ENCODE measurements at regions not wholly inside any gene's neighbourhood (a gene's known extent, or its start where the extent isn't known, plus 50 kb on each side); places are given as distances from the start of the nearest gene placed in this dataset.

DNA sequence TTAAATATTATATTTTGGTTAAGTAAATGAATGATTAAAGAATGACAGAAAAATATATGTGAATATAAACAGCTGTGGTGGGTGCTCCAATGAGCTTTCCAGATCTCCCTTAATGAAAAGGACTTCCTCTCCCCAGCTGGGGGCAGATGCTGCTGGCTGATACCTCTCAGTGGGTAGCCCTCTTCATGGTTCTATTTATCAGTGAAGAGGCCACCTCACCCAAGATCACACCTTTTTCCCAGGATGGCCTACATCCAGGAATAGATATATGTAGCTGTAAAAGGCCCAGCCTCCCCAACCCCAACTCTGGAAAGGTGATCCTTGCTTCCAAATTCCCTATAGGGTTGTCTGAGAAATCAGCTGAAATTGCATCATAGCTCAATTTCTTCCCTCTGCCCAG is 135.2 kb upstream of the ACVR2A start:
- no peak for DNase-seq

DNA sequence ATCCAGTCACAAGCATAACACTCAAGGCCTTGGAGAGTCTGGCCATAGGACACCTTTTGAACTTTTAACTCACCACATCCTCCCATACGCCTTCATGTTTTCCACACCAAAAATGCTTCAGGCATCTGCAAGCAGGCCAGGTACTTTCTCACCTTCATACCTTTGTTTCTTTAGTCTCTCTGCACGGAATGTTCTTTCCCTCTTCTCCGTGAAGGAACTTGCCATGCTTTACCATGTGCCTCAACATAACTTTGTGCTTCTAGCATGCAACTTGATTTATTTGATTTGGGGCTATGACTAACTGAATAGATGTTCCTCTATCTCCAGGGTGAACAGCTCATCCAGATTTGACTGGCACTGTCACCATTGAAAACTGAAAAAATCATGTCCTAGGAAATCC is 141.7 kb upstream of the ACVR2A start:
- no peak for DNase-seq

DNA sequence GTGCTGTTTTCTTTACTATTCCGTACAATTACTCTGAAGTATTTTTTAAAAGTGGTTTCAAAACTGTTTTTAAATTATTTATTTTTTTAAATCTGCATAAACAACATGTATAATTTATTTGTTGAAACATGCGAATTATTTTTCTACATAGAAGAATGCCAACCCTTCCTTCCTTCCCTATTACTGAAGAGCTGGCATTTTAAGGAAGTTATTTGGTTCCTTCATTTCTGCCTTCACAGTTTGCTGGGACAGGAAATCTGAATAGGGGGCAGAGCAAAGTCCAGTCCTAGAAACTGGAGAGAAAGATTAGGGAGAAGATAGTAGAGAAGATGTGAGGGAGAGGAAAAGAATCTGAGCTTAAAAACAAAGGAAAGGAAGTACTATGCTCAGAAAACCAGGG is 146.7 kb upstream of the ACVR2A start:
- no peak for DNase-seq

DNA sequence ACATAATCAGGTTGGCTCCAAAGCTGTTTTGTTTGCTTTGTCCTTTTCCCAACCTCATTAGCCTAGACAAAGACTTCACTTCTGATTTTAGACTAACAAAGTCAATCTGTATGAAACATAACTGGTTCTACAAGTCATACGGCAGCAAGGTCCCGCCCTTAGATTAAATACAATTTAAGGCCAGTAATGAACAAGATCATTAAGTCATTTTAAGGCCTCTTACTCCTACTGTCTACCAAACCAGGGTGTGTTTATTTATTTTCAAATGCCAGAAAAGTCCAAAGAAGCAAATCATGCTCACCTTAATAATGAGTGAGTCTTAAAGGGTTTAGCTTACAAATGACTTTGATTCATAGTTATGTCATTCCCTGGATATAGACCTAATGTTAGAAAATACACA is 148.4 kb upstream of the ACVR2A start:
- no peak for DNase-seq

DNA sequence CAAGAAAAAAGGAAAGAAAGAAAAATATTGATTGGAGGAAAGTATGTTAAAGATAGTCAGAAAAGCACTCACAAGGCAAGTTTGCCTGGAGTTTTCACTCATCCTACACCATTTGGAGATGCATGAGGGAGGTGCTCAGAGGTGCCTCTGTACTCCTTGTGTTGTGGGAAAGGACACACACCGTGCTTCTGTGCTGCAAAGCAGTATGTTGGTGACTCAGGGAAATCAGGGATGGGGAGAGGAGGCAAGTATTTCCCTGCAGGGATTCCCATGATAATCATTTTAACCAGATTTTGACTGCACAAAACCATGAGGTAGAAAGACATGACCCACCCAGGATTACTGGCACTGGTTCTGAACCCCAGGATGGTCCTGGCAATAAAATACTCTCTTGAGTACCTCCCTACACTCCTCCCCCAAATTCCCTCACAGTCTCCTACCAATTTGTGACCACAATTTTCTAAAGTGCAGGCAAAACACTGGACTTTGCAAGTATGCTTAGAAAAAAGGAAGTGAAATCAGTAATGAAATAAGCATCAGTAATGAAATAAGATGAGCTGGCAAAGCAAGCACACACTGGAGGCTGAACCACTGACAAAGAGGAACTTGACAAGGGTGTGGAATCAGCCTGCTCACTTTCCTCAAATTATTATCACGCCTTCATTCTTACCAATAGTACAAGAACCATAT is 155.5 kb upstream of the ACVR2A start:
- no peak for DNase-seq

DNA sequence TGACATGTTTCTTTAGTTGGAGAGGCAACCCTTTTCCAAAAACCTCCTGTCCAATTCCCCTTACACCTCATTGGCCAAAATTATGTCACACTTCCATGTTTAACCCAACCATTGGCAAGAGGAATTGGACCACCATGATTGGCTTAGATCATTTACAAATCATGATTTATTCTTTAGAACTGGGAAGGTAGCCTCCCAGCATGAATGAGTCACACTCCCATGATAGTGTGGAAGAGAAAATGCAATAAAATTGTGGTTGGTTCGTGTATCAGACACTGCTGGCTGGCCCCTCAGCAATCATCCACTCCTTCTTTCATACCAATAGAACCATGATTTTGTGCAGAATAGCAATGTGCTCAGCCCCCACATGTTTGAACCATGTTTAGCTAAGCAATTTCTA is 156.6 kb upstream of the ACVR2A start:
- DNase-seq, result no peak

DNA sequence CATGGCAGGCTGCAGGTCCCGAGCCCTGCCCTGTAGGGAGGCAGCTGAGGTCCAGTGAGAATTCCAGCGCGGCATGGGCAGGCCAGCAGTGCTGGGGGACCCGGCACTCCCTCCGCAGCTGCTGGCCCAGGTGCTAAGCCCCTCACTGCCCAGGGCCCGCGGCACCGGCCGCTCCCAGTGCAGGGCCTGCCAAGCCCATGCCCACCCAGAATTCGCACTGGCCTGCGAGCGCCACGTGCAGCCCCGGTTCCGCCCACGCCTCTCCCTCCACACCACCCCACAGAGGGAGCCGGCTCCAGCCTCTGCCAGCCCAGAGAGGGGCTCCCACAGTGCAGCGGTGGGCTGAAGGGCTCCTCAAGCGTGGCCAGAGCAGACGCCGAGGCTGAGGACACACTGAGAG is 158.5 kb upstream of the ACVR2A start:
- DNase-seq, result no peak

DNA sequence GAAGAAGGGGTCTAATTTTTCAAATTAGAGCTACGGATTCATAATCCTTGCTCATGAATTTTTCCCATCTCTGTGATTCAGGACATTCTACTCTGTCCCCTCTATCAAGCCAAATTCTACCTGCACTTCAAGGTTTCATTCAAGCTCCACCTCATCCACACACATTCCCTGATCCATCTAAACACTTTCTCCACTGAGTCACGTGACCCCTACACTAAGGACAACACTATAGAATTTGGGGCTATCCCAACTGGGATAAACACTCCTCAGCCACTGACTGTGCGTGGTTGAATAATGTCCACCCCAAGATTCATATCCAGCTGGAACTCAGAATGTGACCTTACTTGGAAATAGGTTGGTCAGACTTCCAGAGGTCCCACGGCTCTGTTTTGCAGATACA is 159.9 kb upstream of the ACVR2A start:
- DNase-seq, result no peak

DNA sequence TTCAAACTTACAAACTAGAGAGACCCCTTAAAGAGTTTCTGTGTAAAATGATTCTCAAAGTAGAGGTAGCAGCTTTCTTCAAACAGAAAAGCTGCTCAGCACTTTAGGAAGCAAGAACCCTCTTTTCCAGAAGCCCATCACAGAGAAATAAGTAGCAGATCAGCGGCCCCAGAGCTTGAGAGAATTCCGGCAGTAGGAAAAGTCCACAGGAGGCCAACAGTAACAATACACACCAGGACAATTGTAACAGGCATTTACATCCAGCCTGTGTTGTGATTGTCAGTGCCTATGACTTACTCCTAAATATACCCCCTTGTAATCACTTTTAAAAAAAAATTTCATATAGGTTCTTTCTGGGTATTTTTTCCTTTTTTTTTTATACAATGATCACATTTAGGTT is 161.4 kb upstream of the ACVR2A start:
- DNase-seq, result no peak

DNA sequence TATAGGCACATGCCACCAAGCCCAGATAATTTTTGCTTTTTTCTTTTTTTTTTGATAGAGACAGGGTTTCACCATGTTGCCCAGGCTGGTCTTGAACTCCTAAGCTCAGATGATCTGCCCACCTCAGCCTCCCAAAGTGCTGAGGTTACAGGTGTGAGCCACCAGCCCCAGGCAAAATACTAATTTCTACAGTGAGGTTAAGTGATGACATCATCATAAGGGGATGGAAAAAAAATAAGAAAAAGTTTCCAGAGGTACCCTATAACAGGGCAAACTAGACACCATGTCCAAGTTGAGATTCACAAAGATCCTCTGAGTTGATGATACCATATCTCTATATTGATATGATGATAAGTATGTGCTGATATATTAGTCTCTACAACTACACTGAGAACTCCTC is 163.7 kb upstream of the ACVR2A start:
- DNase-seq, result no peak

DNA sequence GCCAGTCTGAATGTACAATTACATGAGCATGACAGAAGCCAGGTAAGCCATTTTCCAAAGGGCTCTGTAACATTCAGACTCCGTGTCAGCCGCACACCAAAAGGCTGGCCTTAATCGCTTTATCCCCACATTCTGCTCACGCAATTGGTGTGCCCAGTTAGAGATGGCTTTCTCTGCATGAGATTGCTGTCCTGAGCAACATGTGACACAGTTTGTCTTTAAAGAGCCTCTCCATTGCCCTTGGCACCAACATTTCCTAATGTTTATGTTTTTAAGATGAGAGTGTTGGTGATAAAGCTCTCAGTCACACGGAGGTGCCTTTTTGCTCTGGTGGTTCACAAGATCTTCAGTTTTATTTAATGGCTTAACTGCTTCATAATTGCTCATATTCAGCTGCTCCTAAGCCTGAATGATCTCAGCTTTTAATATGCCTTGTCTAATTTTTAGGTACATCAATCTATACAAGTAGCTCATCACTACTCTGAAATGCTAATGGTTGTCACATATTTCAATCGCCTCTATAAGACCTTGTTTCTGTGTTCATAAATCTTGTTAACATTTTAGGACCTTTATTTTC is 164.8 kb upstream of the ACVR2A start:
- DNase-seq, result no peak

DNA sequence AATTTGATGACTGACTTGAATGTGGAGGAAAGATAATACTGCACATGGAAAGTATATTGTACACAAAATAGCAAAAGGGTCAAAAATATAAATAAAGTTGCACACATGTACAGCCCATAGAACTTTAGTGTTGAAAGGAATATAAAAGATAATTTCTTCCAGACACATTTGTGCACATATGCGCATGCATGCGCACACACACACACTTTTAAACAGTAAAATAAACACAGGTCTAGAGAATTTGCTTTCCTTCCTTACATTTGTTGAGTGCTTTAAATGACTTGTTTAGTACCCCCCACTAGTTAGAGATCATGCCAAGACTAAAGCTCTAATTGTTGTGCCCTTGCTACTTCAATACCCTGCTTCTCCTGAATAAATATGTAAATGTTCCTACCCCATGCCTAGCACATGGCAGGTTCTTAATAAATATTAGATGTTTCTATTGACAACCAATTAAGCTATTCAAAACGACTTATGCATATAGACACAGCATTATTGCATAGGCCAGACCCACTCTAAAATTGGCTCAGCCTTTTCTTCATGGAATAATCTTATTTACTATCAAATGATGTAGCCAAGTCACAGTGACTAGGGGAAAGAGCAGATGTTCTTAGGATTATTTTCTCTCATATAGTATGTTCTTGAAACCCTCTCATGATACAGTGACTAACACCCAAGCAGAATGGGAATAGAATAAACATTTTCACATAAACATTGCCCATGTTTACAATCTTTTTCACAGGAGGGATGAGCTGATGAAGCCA is 165.5 kb upstream of the ACVR2A start:
- DNase-seq, result no peak

DNA sequence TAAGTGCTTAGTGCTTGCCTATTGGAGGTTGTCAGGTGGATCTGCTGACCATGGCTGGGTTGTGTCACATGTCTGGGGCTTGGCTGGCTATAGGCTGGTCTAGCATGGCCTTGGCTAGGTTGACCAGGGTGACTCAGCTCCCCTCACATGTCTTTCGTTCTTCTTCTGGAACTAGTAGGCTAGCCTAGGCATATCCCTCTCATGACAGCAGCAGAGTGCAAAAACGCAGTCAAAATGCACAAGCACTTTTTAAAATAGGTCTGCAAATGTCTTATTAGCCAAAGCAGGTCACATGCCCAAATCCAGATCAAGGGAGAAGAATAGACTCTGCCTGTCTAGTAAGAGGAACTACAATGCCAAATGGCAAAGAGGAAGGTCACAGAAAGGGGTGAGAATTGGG is 179.7 kb upstream of the ACVR2A start:
- no peak for DNase-seq

DNA sequence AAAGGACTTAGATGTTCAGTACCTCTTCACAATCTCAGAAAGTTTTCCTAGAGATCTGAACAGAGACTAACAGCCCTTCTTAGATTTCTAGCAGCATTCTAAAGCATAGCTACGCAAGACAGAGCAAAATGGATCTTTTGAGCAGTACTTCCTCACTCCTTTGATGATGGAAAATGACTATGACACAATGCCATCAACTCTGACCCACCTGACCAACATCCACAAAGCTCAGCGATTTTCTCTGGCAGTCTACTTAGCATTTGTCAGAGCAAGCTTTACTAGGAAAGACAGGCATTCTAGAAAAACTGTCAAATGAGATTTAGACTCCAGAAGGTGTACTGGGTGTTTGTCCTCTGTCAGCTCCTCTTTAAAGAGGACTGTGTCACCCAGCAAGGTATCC is 180.9 kb upstream of the ACVR2A start:
- no peak for DNase-seq

DNA sequence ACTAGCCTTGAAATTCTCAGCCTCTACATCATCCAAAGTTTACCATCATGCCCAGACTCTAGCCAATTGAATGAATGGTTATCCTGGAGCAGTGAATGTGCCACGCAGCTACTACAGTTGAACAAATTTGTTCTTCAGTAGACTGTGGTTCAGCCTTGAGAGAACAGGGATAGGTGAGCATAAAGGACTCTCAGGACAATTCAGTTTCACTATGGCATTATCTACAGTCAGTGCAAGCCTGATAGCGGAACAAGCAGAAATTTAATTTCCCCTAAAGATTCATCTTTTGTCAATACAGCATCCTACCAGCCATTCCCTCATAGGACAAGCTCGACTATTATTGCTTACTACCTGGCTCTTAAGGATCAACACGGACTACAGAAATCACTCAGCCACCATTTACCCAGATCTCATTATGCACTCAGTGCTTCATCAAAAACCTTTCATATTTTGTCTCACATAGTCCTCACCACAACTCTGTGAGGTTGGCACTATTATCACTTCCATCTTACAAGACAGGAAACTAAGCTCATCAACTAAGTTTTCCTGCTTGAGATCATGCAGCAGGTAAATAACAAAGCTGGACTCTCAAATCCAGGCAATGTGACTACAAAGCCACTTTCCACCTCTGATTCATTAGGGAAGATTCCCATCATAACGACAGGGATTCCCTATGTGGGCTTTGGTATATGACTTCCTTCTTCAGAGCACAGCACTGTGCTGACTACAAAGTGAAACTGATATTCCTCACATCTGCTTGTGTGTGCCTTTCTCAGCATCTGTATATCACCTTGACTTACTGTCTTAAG is 181.5 kb upstream of the ACVR2A start:
- no peak for DNase-seq

DNA sequence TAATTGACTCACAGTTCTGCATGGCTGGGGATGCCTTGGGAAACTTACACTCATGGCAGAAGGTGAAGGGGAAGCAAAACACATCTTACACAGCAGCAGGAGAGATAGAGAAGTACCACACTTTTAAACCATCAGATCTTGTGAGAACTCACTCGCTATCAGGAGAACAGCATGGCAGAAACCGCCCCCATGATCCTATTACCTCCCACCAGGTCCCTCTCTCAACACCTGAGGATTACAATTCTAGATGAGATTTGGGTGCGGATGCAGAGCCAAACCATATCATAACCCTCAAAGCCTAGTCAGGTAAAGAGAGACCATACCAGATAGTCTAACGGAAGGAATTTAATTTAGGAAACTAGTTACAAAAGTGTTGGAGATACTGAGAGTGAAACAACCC is 182.6 kb upstream of the ACVR2A start:
- DNase-seq, result no peak

DNA sequence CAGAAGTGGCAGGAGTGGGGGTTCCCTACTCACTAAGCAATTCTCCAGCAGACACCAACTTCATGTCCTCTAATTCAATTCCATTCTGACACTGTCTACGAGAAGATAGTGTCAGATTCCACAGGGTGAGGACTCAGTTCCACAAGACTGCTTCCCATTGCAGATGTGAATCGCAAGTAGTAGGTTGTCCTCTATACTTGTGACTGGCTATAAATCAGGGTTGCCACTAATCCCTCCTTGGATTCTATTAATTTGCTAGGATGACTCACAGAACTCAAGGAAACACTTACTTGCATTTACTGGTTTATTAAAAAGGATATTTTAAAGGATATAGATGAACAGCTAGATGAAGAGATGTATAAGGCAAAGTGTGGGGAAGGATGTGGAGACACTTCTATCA is 184.1 kb upstream of the ACVR2A start:
- DNase-seq, result no peak

DNA sequence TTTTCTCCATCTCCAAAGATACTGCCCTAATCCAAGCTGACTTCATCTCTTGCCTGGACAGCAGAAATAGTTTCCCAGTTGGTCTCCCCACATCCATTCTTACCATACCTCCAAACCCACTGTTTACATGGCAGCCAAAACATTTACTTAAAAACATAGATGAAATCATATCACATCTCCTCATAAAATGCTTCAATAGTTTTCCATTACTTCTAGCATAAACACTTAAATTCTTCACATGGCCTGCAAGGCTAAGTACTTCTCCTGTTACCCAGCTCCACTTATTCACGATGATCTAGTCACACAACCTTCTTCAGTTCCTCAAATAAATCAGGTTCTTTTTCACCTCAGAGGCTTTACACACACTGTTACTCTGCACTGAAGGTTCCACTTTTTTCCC is 185.8 kb upstream of the ACVR2A start:
- DNase-seq, result no peak

DNA sequence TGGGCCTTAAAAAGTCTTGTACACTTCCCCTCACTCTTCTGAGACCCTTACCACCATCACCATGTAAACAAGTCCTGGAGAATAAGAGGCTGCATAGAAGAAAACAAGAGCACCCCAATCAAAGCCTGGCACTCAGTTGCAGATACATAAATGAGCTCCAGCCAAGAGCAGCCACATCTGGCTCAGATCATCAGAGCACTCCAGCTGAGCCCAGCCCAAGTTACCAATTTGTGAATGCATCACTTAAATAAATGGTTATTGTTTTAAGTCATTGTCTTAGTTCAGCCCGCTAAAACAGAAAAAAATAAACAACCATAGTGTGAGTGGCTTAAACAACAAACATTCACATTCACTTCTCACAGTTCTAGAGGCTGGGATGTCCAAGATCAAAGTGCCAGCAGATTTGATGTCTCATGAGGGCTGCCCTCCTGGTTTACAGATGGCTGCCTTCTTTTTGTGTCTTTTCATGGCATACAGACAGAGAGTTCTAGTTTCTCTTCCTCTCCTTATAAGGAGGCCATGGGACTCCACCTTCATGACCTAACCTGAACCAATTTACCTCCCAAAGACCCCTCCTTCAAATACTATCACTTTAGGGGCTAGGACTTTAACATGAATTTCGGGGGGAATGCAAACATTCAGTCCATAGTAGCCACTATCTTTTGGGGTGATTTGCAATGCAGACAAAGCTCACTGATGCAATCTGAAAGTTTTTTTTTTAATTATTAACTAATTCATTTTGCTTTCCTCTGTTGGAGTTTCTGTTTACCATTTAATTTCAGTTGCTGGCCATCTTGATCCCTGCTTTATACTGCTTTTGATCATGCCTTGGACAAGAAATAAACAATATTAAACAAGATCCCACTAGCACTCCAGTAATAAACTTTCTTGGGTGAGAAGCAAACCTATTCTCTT is 187.5 kb upstream of the ACVR2A start:
- no peak for DNase-seq

DNA sequence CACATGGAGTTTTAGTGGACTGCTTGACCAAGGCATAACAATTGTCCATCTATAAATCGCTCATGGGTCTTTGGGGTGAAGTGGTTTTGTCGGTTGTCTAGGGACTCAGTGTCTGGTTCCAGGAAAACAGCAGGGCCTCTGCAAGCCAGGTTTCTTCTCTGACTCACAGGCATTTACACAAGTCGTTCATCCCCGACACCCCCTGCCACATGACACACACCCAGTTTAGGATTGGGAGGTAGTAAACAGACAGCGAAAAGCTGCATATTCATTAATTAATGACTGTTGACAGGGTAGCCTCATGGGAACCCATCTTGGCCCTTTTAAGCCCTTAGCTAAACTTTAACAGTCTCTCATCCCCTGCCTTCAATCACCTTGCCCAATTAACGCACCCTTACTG is 194.8 kb upstream of the ACVR2A start:
- peak; percentile 58 for DNase-seq

DNA sequence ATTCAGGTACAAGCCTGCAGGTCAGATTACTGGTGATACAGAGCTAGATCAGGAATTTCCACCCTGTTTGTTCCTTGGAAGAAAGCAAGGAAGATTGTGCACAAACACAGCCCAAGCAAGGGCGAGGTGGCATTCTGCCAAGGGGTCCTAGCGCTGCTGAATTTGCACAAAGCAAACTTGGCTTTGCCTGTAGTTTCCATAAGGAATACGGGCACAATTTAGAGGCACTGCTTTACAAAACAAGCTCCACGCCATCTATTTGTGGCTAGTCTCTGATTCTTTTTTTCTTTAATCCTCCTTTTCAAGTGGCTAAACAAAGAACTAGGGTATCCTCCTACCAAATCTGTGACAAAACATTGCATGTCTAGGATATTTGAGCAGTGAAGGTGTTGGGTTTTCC is 195.5 kb upstream of the ACVR2A start:
- no peak for DNase-seq

DNA sequence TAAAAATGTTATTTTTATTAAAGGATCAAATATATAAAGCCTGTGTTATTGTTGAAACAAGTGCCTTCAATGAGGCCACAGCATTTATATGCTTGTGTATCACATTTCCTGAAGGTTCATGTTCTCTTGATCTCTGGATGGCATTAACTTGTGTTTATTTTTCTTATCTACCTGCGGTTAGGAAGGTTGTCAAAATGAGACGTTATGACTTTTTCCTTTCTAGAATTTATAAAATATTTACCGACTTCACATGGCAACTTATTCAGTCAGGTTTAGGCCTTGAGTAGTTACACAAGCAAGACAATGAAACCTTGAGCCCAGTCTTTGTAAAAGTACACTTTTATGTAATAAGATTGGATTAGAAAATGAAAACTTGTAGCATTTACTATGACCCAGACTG is 196.4 kb upstream of the ACVR2A start:
- DNase-seq, result no peak

DNA sequence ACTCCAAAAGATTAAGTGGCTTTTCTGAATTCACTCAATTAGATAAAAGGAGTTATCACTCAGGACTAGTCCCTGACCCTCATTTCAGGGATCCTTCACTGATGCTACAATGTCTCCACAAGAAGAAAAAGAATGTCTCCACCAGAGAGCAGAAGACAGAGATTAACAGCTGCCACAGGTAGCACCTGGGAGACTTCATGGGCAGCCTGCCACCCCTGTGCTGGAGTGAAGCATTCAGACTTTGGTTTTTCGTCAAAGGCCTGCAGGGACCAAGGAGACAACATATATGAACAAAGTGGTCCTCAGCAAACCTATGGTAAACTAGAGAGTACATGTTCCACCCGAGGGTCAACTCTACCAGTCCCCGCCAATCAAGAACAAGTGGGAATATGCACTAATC is 197.0 kb upstream of the ACVR2A start:
- no peak for DNase-seq

Data from islet precursor cell (in vitro differentiated cells).